Immature natural killer cell (primary cell): ENCODE measurements at regions not wholly inside any gene's neighbourhood (a gene's known extent, or its start where the extent isn't known, plus 50 kb on each side); places are given as distances from the start of the nearest gene placed in this dataset.
"Not testable (repeated sequence)": the region's sequence is repeated elsewhere in the genome, so short reads cannot be mapped to it uniquely, and the experiment has no call there.

ENCODE experiments used
- DNase-seq, 3 donors: peaks; one replicate each; pipeline ENCODE4 v3.0.0; 2022; ENCODE audit warnings: mixed read lengths in 1 of 3
- H3K27ac Mint-ChIP-seq, 6 donors: one replicate each; pipeline ENCODE4 v1.8.0; 2020; ENCODE audit warnings: mixed read lengths in 6 of 6, mild to moderate bottlenecking in 5 of 6, inconsistent platforms in 4 of 6, moderate library complexity in 3 of 6
- H3K27me3 Mint-ChIP-seq, 3 donors: one replicate each; pipeline ENCODE4 v1.8.0; 2020 to 2021; ENCODE audit warnings: low read depth in 3 of 3, mild to moderate bottlenecking in 3 of 3, mixed read lengths in 3 of 3, moderate library complexity in 3 of 3, inconsistent platforms in 1 of 3
- H3K36me3 Mint-ChIP-seq, 3 donors: one replicate each; pipeline ENCODE4 v1.8.0; 2020; ENCODE audit warnings: mixed read lengths in 3 of 3, inconsistent platforms in 2 of 3, mild to moderate bottlenecking in 2 of 3
- H3K4me1 Mint-ChIP-seq, 2 donors: one replicate each; pipeline ENCODE4 v1.8.0; 2020; ENCODE audit warnings: inconsistent platforms in 2 of 2, mild to moderate bottlenecking in 2 of 2, mixed read lengths in 2 of 2, moderate library complexity in 1 of 2
- H3K4me3 Mint-ChIP-seq, 5 donors: one replicate each; pipeline ENCODE4 v1.8.0; 2020; ENCODE audit warnings: mild to moderate bottlenecking in 5 of 5, mixed read lengths in 5 of 5, inconsistent platforms in 3 of 5, moderate library complexity in 3 of 5
- H3K9me3 Mint-ChIP-seq, 6 donors: one replicate each; pipeline ENCODE4 v1.8.0; 2020; ENCODE audit warnings: mild to moderate bottlenecking in 6 of 6, mixed read lengths in 6 of 6, inconsistent platforms in 4 of 6, moderate library complexity in 3 of 6

- H3K27ac Mint-ChIP-seq = no peak overlapping the region
- no peaks in the 10 kb centered on the region for H3K36me3 Mint-ChIP-seq
- no peak overlapping the region for H3K4me3 Mint-ChIP-seq
- H3K9me3 Mint-ChIP-seq = peaks cover 5 to 37% (median 15%) of the 10 kb centered on the region in 6 donors
- no peaks in the 10 kb centered on the region for H3K4me1 Mint-ChIP-seq
- no peak for DNase-seq
- H3K27me3 Mint-ChIP-seq = peaks cover 0 to 1% (median 0%) of the 10 kb centered on the region in 3 donors
Measured at GRCh38 chr14:40733206-40733605, 873.5 kb upstream of the LRFN5 start.

- H3K27ac Mint-ChIP-seq = no peak overlapping the region
- no peak overlapping the region for H3K4me3 Mint-ChIP-seq
- H3K4me1 Mint-ChIP-seq = no peaks in the 10 kb centered on the region
- DNase-seq = no peak
- H3K9me3 Mint-ChIP-seq = peaks cover 4 to 64% (median 28%) of the 10 kb centered on the region in 6 donors
- H3K36me3 Mint-ChIP-seq = no peaks in the 10 kb centered on the region
- H3K27me3 Mint-ChIP-seq = peaks cover 0 to 3% (median 0%) of the 10 kb centered on the region in 3 donors
Measured at GRCh38 chr14:40727107-40727506, 879.6 kb upstream of the LRFN5 start.

- no peak overlapping the region for H3K27ac Mint-ChIP-seq
- no peak overlapping the region for H3K4me3 Mint-ChIP-seq
- H3K27me3 Mint-ChIP-seq = no peaks in the 10 kb centered on the region
- H3K4me1 Mint-ChIP-seq = no peaks in the 10 kb centered on the region
- H3K9me3 Mint-ChIP-seq = peaks cover 1 to 49% (median 29%) of the 10 kb centered on the region in 6 donors
- H3K36me3 Mint-ChIP-seq = no peaks in the 10 kb centered on the region
- no peak for DNase-seq
Measured at GRCh38 chr14:40713387-40713786, 893.3 kb upstream of the LRFN5 start.

- Mint-ChIP-seq H3K36me3 (no peaks in the 10 kb centered on the region), H3K4me3 (no peak overlapping the region), H3K27ac (no peak overlapping the region)
Measured at GRCh38 chr14:40697231-40697630, 909.4 kb upstream of the LRFN5 start.

GRCh38 chr14:40694023-40694422, 912.7 kb upstream of the LRFN5 start:
- Mint-ChIP-seq H3K4me1 (no peaks in the 10 kb centered on the region), H3K36me3 (no peaks in the 10 kb centered on the region), H3K4me3 (no peak overlapping the region), H3K9me3 (peaks cover 10 to 38% (median 18%) of the 10 kb centered on the region in 6 donors), H3K27ac (no peak overlapping the region), H3K27me3 (peaks cover 0 to 5% (median 2%) of the 10 kb centered on the region in 3 donors)
- no peak for DNase-seq

More at GRCh38 chr14:40697231-40697630, 909.4 kb upstream of the LRFN5 start:
- Mint-ChIP-seq H3K27me3 (peaks cover 0 to 7% (median 2%) of the 10 kb centered on the region in 3 donors), H3K9me3 (peaks cover 8 to 38% (median 22%) of the 10 kb centered on the region in 6 donors), H3K4me1 (no peaks in the 10 kb centered on the region)
- DNase-seq = no peak

- no peak overlapping the region for H3K27ac Mint-ChIP-seq
- H3K4me1 Mint-ChIP-seq = no peaks in the 10 kb centered on the region
- H3K36me3 Mint-ChIP-seq = no peaks in the 10 kb centered on the region
- peaks cover 10 to 36% (median 14%) of the 10 kb centered on the region in 6 donors for H3K9me3 Mint-ChIP-seq
- peaks cover 0 to 2% (median 0%) of the 10 kb centered on the region in 3 donors for H3K27me3 Mint-ChIP-seq
- H3K4me3 Mint-ChIP-seq = no peak overlapping the region
- DNase-seq = no peak
Measured at GRCh38 chr14:40691066-40691465, 915.6 kb upstream of the LRFN5 start.

- no peak for DNase-seq
- Mint-ChIP-seq H3K36me3 (no peaks in the 10 kb centered on the region), H3K4me3 (no peak overlapping the region), H3K27ac (no peak overlapping the region), H3K27me3 (no peaks in the 10 kb centered on the region), H3K4me1 (no peaks in the 10 kb centered on the region), H3K9me3 (peaks cover 3 to 43% (median 27%) of the 10 kb centered on the region in 6 donors)
Measured at GRCh38 chr14:40685764-40686163, 920.9 kb upstream of the LRFN5 start.

GRCh38 chr14:40684328-40684727, 922.3 kb upstream of the LRFN5 start:
- Mint-ChIP-seq H3K27ac (no peak overlapping the region), H3K27me3 (peaks cover 0 to 2% (median 0%) of the 10 kb centered on the region in 3 donors), H3K4me1 (no peaks in the 10 kb centered on the region), H3K36me3 (no peaks in the 10 kb centered on the region), H3K4me3 (no peak overlapping the region), H3K9me3 (peaks cover 9 to 51% (median 36%) of the 10 kb centered on the region in 6 donors)
- no peak for DNase-seq

- DNase-seq = no peak
- Mint-ChIP-seq H3K4me3 (no peak overlapping the region), H3K27ac (no peak overlapping the region), H3K4me1 (no peaks in the 10 kb centered on the region), H3K27me3 (peaks cover 0 to 2% (median 0%) of the 10 kb centered on the region in 3 donors), H3K9me3 (peaks cover 9 to 66% (median 45%) of the 10 kb centered on the region in 6 donors), H3K36me3 (no peaks in the 10 kb centered on the region)
Measured at GRCh38 chr14:40682131-40682913, 924.4 kb upstream of the LRFN5 start.

- peaks cover 0 to 2% (median 0%) of the 10 kb centered on the region in 3 donors for H3K27me3 Mint-ChIP-seq
- DNase-seq = no peak
- H3K4me1 Mint-ChIP-seq = no peaks in the 10 kb centered on the region
- no peaks in the 10 kb centered on the region for H3K36me3 Mint-ChIP-seq
- no peak overlapping the region for H3K27ac Mint-ChIP-seq
- H3K9me3 Mint-ChIP-seq = peaks cover 7 to 71% (median 48%) of the 10 kb centered on the region in 6 donors
- no peak overlapping the region for H3K4me3 Mint-ChIP-seq
Measured at GRCh38 chr14:40679256-40679655, 927.4 kb upstream of the LRFN5 start.

GRCh38 chr14:40677206-40677605, 929.5 kb upstream of the LRFN5 start:
- not testable (repeated sequence) for H3K4me3 Mint-ChIP-seq, DNase-seq, H3K36me3 Mint-ChIP-seq, H3K27me3 Mint-ChIP-seq, H3K4me1 Mint-ChIP-seq, H3K27ac Mint-ChIP-seq
- peaks cover 7 to 64% (median 46%) of the 10 kb centered on the region in 6 donors for H3K9me3 Mint-ChIP-seq

- Mint-ChIP-seq H3K4me3 (no peak overlapping the region), H3K36me3 (no peaks in the 10 kb centered on the region), H3K9me3 (peaks cover 3 to 45% (median 29%) of the 10 kb centered on the region in 6 donors), H3K4me1 (no peaks in the 10 kb centered on the region), H3K27me3 (no peaks in the 10 kb centered on the region), H3K27ac (no peak overlapping the region)
- no peak for DNase-seq
Measured at GRCh38 chr14:40674502-40674901, 932.2 kb upstream of the LRFN5 start.

- no peak overlapping the region for H3K27ac Mint-ChIP-seq
- peaks cover 0 to 2% (median 1%) of the 10 kb centered on the region in 3 donors for H3K27me3 Mint-ChIP-seq
- DNase-seq = no peak
- H3K36me3 Mint-ChIP-seq = no peaks in the 10 kb centered on the region
- H3K4me3 Mint-ChIP-seq = no peak overlapping the region
- peaks cover 5 to 32% (median 16%) of the 10 kb centered on the region in 6 donors for H3K9me3 Mint-ChIP-seq
- H3K4me1 Mint-ChIP-seq = no peaks in the 10 kb centered on the region
Measured at GRCh38 chr14:40656311-40656710, 950.4 kb upstream of the LRFN5 start.

- no peaks in the 10 kb centered on the region for H3K36me3 Mint-ChIP-seq
- no peak overlapping the region for H3K4me3 Mint-ChIP-seq
- H3K9me3 Mint-ChIP-seq = peaks cover 4 to 27% (median 13%) of the 10 kb centered on the region in 6 donors
- H3K27me3 Mint-ChIP-seq = peaks cover 0 to 2% (median 0%) of the 10 kb centered on the region in 3 donors
- no peak overlapping the region for H3K27ac Mint-ChIP-seq
- H3K4me1 Mint-ChIP-seq = no peaks in the 10 kb centered on the region
- no peak for DNase-seq
Measured at GRCh38 chr14:40652089-40652691, 954.5 kb upstream of the LRFN5 start.
